HT-29 (cell line): ENCODE measurements at regions not wholly inside any gene's neighbourhood (a gene's known extent, or its start where the extent isn't known, plus 50 kb on each side); places are given as distances from the start of the nearest gene placed in this dataset.

Experiments
- DNase-seq: peaks from one replicate; pipeline ENCODE4 v3.0.0-alpha.2; 2015; ENCODE audit warnings: low spot score

- DNase-seq, result no peak
Observed at GRCh38 chr11:95322539-95322938, 91.5 kb upstream of the SESN3 start.

GRCh38 chr11:95318498-95318897 is 87.5 kb upstream of the SESN3 start:
- DNase-seq, result no peak

- DNase-seq, result no peak
Observed at GRCh38 chr11:95308512-95309035, 77.6 kb upstream of the SESN3 start.

GRCh38 chr11:95307286-95307685 is 76.3 kb upstream of the SESN3 start:
- no peak for DNase-seq

- DNase-seq, result no peak
Observed at GRCh38 chr11:95306801-95307200, 75.8 kb upstream of the SESN3 start.

- DNase-seq, result no peak
Observed at GRCh38 chr11:95306123-95306522, 75.1 kb upstream of the SESN3 start.

GRCh38 chr11:95305705-95306104 is 74.7 kb upstream of the SESN3 start:
- no peak for DNase-seq

GRCh38 chr11:95304777-95305176 is 73.8 kb upstream of the SESN3 start:
- no peak for DNase-seq

GRCh38 chr11:95302211-95302610 is 71.2 kb upstream of the SESN3 start:
- DNase-seq, result no peak

- DNase-seq, result no peak
Observed at GRCh38 chr11:95301474-95301873, 70.5 kb upstream of the SESN3 start.

GRCh38 chr11:95299078-95299679 is 68.2 kb upstream of the SESN3 start:
- DNase-seq, result no peak

GRCh38 chr11:95297680-95298452 is 66.9 kb upstream of the SESN3 start:
- DNase-seq, result no peak

- no peak for DNase-seq
Observed at GRCh38 chr11:95296621-95297025, 65.6 kb upstream of the SESN3 start.

GRCh38 chr11:95296165-95296564 is 65.2 kb upstream of the SESN3 start:
- no peak for DNase-seq

GRCh38 chr11:95295382-95296149 is 64.6 kb upstream of the SESN3 start:
- no peak for DNase-seq

- DNase-seq, result no peak
Observed at GRCh38 chr11:95294701-95295100, 63.7 kb upstream of the SESN3 start.

- no peak for DNase-seq
Observed at GRCh38 chr11:95293116-95293515, 62.1 kb upstream of the SESN3 start.

- DNase-seq, result peak; percentile 16
Observed at GRCh38 chr11:95291946-95292345, 60.9 kb upstream of the SESN3 start.

- DNase-seq, result no peak
Observed at GRCh38 chr11:95289378-95290101, 58.5 kb upstream of the SESN3 start.

- DNase-seq, result no peak
Observed at GRCh38 chr11:95284057-95285052, 53.4 kb upstream of the SESN3 start.
